Body of pancreas (tissue), 4 donors: ENCODE measurements at regions not wholly inside any gene's neighbourhood (a gene's known extent, or its start where the extent isn't known, plus 50 kb on each side); places are given as distances from the start of the nearest gene placed in this dataset.

Experiments used
- ATAC-seq: fragments of 150-250 bp; one replicate; pipeline ENCODE4 v1.9.1; 2016
- DNase-seq, 4 donors: peaks; one replicate each; pipeline ENCODE4 v3.0.0-alpha.2; 2019
- H3K27ac ChIP-seq, 4 donors: fragments of 200-600 bp; sonication (generic); 1 replicate in 3 of 4; 2 replicates in 1 of 4; pipeline versions ENCODE4 v1.5.1 to v1.6.1; 2016 to 2019; ENCODE audit warnings: mild to moderate bottlenecking in 1 of 4, mixed read lengths in 1 of 4, moderate library complexity in 1 of 4
- H3K27me3 ChIP-seq, 2 donors: fragments of 200-600 bp; sonication (generic); one replicate each; pipeline ENCODE4 v1.6.0; 2016; ENCODE audit warnings: mild to moderate bottlenecking in 1 of 2
- H3K36me3 ChIP-seq, 2 donors: fragments of 200-600 bp; sonication (generic); replicated peaks in 1 of 2; 2 replicates each; pipeline ENCODE4 v1.5.1; 2016; ENCODE audit warnings: low read depth in 2 of 2; ENCODE audit not compliant: insufficient read depth in 1 of 2
- H3K4me1 ChIP-seq: fragments of 200-600 bp; sonication (generic); one replicate; pipeline ENCODE4 v1.6.0; 2016
- H3K4me3 ChIP-seq, 2 donors: fragments of 200-600 bp; sonication (generic); 1 replicate in 1 of 2; 2 replicates in 1 of 2; pipeline ENCODE4 v1.5.1; 2016 to 2019
- H3K9me3 ChIP-seq, 3 donors: fragments of 200-600 bp; sonication (generic); 1 replicate in 2 of 3; 2 replicates in 1 of 3; pipeline ENCODE4 v1.5.1; 2016
- CTCF ChIP-seq, 7 experiments: fragments of 450-650 bp in 4 of 7; fragments of 200-600 bp in 3 of 7; sonication (generic) in 3 of 7; IDR thresholded peaks; one replicate each; pipeline ENCODE4 v1.5.1; 2016 to 2019; ENCODE audit warnings: antibody characterized with exemption in 7 of 7
- POLR2A ChIP-seq, 3 donors: fragments of 450-650 bp; IDR thresholded peaks; one replicate each; pipeline ENCODE4 v1.6.1; 2016; ENCODE audit warnings: antibody characterized with exemption in 3 of 3, mild to moderate bottlenecking in 2 of 3
- WGBS, 2 donors: methylation state at CpG; one replicate each; pipeline ENCODE4 v1.1.5; 2017; 5-methylcytosine and 5-hydroxymethylcytosine counted together
- intact Hi-C: fragments of 100-400 bp; cut with DNase I; formaldehyde crosslinking; loops from one replicate; pipeline ENCODE4 v1.15.1; 2023

GRCh38 chr17:71825687-71826086, 295.1 kb upstream of the SOX9 start:
- DNase-seq (no peak), ATAC-seq (no peak)
- intact Hi-C loops: no loop called here
- WGBS, 2 donors: 63 to 73% methylated on average over 4 of the region's 4 CpGs
- H3K27ac ChIP-seq: no peak overlapping the region
- no peaks in the 10 kb centered on the region for H3K27me3 ChIP-seq
- no peaks in the 10 kb centered on the region for H3K9me3 ChIP-seq
- H3K36me3 ChIP-seq: no peaks in the 10 kb centered on the region
- no peak overlapping the region for H3K4me3 ChIP-seq
- no peaks in the 10 kb centered on the region for H3K4me1 ChIP-seq
- TF ChIP-seq CTCF (IDR thresholded peaks at IDR 0.05) (no peak), POLR2A (IDR thresholded peaks at IDR 0.05) (no peak)

- Histone ChIP-seq H3K9me3 (no peaks in the 10 kb centered on the region), H3K27ac (no peak overlapping the region), H3K36me3 (no peaks in the 10 kb centered on the region), H3K27me3 (no peaks in the 10 kb centered on the region), H3K4me3 (no peak overlapping the region), H3K4me1 (no peaks in the 10 kb centered on the region)
- 46 to 56% methylated on average over 5 of the region's 5 CpGs for WGBS, 2 donors
- DNase-seq (no peak), ATAC-seq (no peak)
- no peak for TF ChIP-seq CTCF (IDR thresholded peaks at IDR 0.05)
- TF ChIP-seq POLR2A (IDR thresholded peaks at IDR 0.05): no peak
- intact Hi-C loops: no loop called here
These were observed 292.6 kb upstream of the SOX9 start for GRCh38 chr17:71828182-71828596.

- TF ChIP-seq POLR2A (IDR thresholded peaks at IDR 0.05) (no peak), CTCF (IDR thresholded peaks at IDR 0.05) (no peak)
- DNase-seq: no peak
- Histone ChIP-seq H3K36me3 (no peaks in the 10 kb centered on the region), H3K27me3 (no peaks in the 10 kb centered on the region), H3K4me3 (no peak overlapping the region), H3K9me3 (no peaks in the 10 kb centered on the region), H3K27ac (no peak overlapping the region), H3K4me1 (no peaks in the 10 kb centered on the region)
- WGBS, 2 donors: 57 to 72% methylated on average over 7 of the region's 7 CpGs
- intact Hi-C loops: no loop called here
- no peak for ATAC-seq
These were observed 290.0 kb upstream of the SOX9 start for GRCh38 chr17:71830866-71831265.

- Histone ChIP-seq H3K9me3 (no peaks in the 10 kb centered on the region), H3K4me1 (no peaks in the 10 kb centered on the region), H3K4me3 (no peak overlapping the region), H3K27ac (no peak overlapping the region), H3K27me3 (no peaks in the 10 kb centered on the region), H3K36me3 (no peaks in the 10 kb centered on the region)
- DNase-seq (no peak), ATAC-seq (no peak)
- TF ChIP-seq CTCF (IDR thresholded peaks at IDR 0.05) (no peak), POLR2A (IDR thresholded peaks at IDR 0.05) (no peak)
- intact Hi-C loops: no loop called here
- 63 to 73% methylated on average over 3 of the region's 3 CpGs for WGBS, 2 donors
These were observed 277.8 kb upstream of the SOX9 start for GRCh38 chr17:71842986-71843385.

- DNase-seq (no peak), ATAC-seq (no peak)
- H3K36me3 ChIP-seq: no peaks in the 10 kb centered on the region
- H3K27me3 ChIP-seq: no peaks in the 10 kb centered on the region
- no peaks in the 10 kb centered on the region for H3K9me3 ChIP-seq
- H3K27ac ChIP-seq: no peak overlapping the region
- intact Hi-C loops: no loop called here
- no peak for TF ChIP-seq POLR2A (IDR thresholded peaks at IDR 0.05)
- TF ChIP-seq CTCF (IDR thresholded peaks at IDR 0.05): no peak
- no peaks in the 10 kb centered on the region for H3K4me1 ChIP-seq
- no peak overlapping the region for H3K4me3 ChIP-seq
- WGBS, 2 donors: 96 to 100% methylated on average over 2 of the region's 2 CpGs
These were observed 275.5 kb upstream of the SOX9 start for GRCh38 chr17:71845337-71845736.
